BLaER1 (cell line): ENCODE measurements at regions not wholly inside any gene's neighbourhood (a gene's known extent, or its start where the extent isn't known, plus 50 kb on each side); places are given as distances from the start of the nearest gene placed in this dataset.
"Not testable (repeated sequence)": the region's sequence is repeated elsewhere in the genome, so short reads cannot be mapped to it uniquely, and the experiment has no call there.

ENCODE experiments used
- H3K27ac ChIP-seq: shearing (Covaris generic); formaldehyde crosslinking; 2 replicates; pipeline ENCODE4 v1.8.1; 2022
- H3K27me3 ChIP-seq: shearing (Covaris generic); formaldehyde crosslinking; 2 replicates; pipeline ENCODE4 v1.8.1; 2022
- H3K36me3 ChIP-seq: shearing (Covaris generic); formaldehyde crosslinking; 2 replicates; pipeline ENCODE4 v1.8.1; 2022
- H3K4me1 ChIP-seq: shearing (Covaris generic); formaldehyde crosslinking; 2 replicates; pipeline ENCODE4 v1.8.1; 2022
- H3K4me2 ChIP-seq: shearing (Covaris generic); formaldehyde crosslinking; 2 replicates; pipeline ENCODE4 v1.8.1; 2022
- H3K4me3 ChIP-seq: shearing (Covaris generic); formaldehyde crosslinking; 2 replicates; pipeline ENCODE4 v1.8.1; 2022
- H3K9ac ChIP-seq: shearing (Covaris generic); formaldehyde crosslinking; 2 replicates; pipeline ENCODE4 v1.8.1; 2022
- H3K9me3 ChIP-seq: shearing (Covaris generic); formaldehyde crosslinking; 2 replicates; pipeline ENCODE4 v1.8.1; 2022
- H4K20me1 ChIP-seq: shearing (Covaris generic); formaldehyde crosslinking; 2 replicates; pipeline ENCODE4 v1.8.1; 2022
- Cebpa-rat ChIP-seq: shearing (Covaris generic); IDR thresholded peaks from 2 replicates; pipeline ENCODE4 v1.8.1; 2022

DNA sequence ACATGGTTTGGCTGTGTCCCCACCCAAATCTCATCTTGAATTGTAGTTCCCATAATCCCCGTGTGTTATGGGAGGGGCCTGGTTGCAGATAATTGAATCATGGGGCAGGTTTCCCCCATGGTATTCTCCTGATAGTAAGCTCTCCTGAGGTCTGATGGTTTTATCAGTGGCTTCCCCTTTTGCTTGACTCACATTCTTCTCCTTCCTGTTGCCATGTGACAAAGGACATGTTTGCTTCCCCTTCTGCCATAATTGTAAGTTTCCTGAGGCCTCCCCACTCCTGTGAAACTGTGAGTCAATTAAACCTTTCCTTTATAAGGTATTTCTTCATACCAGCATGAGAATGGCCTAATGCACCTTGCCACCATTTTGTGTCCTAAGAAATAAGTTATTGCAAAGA, 415.0 kb downstream of the COL11A1 start:
- H4K20me1 ChIP-seq, result no peaks in the 10 kb centered on the region
- peaks cover 1% of the 10 kb centered on the region for H3K4me1 ChIP-seq
- no peak overlapping the region for H3K4me2 ChIP-seq
- H3K27me3 ChIP-seq, result no peaks in the 10 kb centered on the region
- H3K4me3 ChIP-seq, result no peak overlapping the region
- H3K9me3 ChIP-seq, result peaks cover 27% of the 10 kb centered on the region
- no peak overlapping the region for H3K9ac ChIP-seq
- no peak overlapping the region for H3K27ac ChIP-seq
- no peaks in the 10 kb centered on the region for H3K36me3 ChIP-seq
- TF ChIP-seq Cebpa-rat, result no peak

- H3K4me1 ChIP-seq, result peaks cover 18% of the 10 kb centered on the region
- H3K36me3 ChIP-seq, result no peaks in the 10 kb centered on the region
- TF ChIP-seq Cebpa-rat, result no peak
- H3K9me3 ChIP-seq, result peaks cover 27% of the 10 kb centered on the region
- no peaks in the 10 kb centered on the region for H3K27me3 ChIP-seq
- H3K9ac ChIP-seq, result no peak overlapping the region
- no peak overlapping the region for H3K27ac ChIP-seq
- no peak overlapping the region for H3K4me2 ChIP-seq
- no peak overlapping the region for H3K4me3 ChIP-seq
- H4K20me1 ChIP-seq, result no peaks in the 10 kb centered on the region
Observed at GRCh38 chr1:102691592-102692090, 416.7 kb downstream of the COL11A1 start.

DNA sequence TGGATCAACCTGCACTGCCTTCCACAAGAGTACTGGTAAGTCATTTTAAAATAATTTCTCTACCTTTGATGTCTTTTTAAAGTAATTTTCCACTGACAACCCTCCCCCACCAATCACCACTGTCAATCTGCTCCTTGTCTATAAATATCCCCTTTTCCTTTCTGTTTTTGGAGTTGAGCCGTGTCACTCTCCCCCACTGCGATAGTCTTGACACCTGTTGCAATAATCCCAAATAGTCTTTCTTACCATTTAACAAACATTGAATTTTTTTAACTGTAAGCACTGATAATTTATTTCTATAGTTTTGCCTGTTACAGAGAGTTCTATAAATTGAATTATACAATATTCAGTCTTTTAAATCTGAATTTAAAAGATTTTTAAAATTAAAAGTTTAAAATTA, 420.9 kb downstream of the COL11A1 start:
- Histone ChIP-seq H3K36me3 (no peaks in the 10 kb centered on the region), H3K9ac (no peak overlapping the region), H3K4me1 (peaks cover 23% of the 10 kb centered on the region), H3K4me2 (peak overlapping the region; percentile 61), H4K20me1 (no peaks in the 10 kb centered on the region), H3K27me3 (no peaks in the 10 kb centered on the region), H3K27ac (peak overlapping the region; percentile 30), H3K9me3 (peaks cover 10% of the 10 kb centered on the region; the same call in 1 of the 2 replicates), H3K4me3 (no peak overlapping the region)
- no peak for TF ChIP-seq Cebpa-rat

GRCh38 chr1:102661481-102661880, 446.8 kb downstream of the COL11A1 start:
- no peaks in the 10 kb centered on the region for H3K4me1 ChIP-seq
- H3K4me3 ChIP-seq, result no peak overlapping the region
- no peak for TF ChIP-seq Cebpa-rat
- H3K27ac ChIP-seq, result no peak overlapping the region
- H3K9ac ChIP-seq, result no peak overlapping the region
- no peaks in the 10 kb centered on the region for H4K20me1 ChIP-seq
- H3K36me3 ChIP-seq, result no peaks in the 10 kb centered on the region
- no peaks in the 10 kb centered on the region for H3K27me3 ChIP-seq
- no peak overlapping the region for H3K4me2 ChIP-seq
- peaks cover 17% of the 10 kb centered on the region for H3K9me3 ChIP-seq

DNA sequence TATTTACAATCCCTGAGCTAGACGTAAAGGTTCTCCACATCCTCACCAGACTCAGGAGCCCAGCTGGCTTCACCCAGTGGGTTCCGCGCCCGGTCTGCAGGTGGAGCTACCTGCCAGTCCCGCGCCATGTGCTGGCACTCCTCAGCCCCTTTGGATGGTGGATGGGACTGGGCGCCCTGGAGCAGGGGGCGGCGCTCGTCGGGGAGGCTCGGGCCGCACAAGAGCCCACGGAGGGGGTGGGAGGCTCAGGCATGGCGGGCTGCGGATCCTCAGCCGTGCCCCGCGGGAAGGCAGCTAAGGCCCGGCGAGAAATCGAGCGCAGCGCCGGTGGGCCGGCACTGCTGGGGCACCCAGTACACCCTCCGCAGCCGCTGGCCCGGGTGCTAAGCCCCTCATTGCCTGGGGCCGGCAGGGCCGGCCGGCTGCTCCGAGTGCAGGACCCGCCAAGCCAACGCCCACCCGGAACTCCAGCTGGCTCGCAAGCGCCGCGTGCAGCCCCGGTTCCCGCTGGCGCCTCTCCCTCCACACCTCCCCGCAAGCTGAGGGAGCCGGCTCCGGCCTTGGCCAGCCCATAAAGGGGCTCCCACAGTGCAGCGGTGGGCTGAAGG, 448.3 kb downstream of the COL11A1 start:
- not testable (repeated sequence) for H3K4me3 ChIP-seq, H3K27ac ChIP-seq, H3K4me2 ChIP-seq

DNA sequence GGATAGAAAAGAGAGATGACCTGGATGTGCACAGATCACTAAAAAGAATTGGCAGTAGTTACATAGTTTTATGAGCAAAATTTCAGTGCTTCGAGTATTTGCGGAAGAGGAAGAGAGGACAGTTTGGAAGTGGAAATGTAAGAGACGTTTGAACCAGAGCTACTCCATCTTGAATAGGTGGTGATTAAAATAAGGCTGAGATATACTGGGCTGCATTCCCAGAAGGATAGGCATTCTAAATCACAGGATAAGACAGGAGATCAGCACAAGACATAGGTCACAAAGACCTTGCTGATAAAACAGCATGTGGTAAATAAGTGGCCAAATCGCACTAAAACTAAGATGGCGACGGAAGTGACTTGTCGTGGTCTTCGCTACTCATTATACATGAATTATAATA, 453.3 kb downstream of the COL11A1 start:
- H3K4me2 ChIP-seq, result no peak overlapping the region
- no peaks in the 10 kb centered on the region for H3K27me3 ChIP-seq
- no peaks in the 10 kb centered on the region for H3K4me1 ChIP-seq
- H4K20me1 ChIP-seq, result no peaks in the 10 kb centered on the region
- no peak for TF ChIP-seq Cebpa-rat
- peaks cover 4% of the 10 kb centered on the region for H3K9me3 ChIP-seq
- H3K9ac ChIP-seq, result no peak overlapping the region
- no peaks in the 10 kb centered on the region for H3K36me3 ChIP-seq
- H3K27ac ChIP-seq, result no peak overlapping the region
- no peak overlapping the region for H3K4me3 ChIP-seq

More for the DNA sequence above, 448.3 kb downstream of the COL11A1 start:
- H3K36me3 ChIP-seq, H3K27me3 ChIP-seq, H4K20me1 ChIP-seq, H3K9ac ChIP-seq, H3K4me1 ChIP-seq: not testable (repeated sequence)
- H3K9me3 ChIP-seq, result peaks cover 17% of the 10 kb centered on the region

GRCh38 chr1:102640872-102641271, 467.4 kb downstream of the COL11A1 start:
- no peaks in the 10 kb centered on the region for H3K36me3 ChIP-seq
- no peak overlapping the region for H3K27ac ChIP-seq
- no peaks in the 10 kb centered on the region for H3K9me3 ChIP-seq
- H3K4me2 ChIP-seq, result no peak overlapping the region
- H3K27me3 ChIP-seq, result no peaks in the 10 kb centered on the region
- no peak overlapping the region for H3K4me3 ChIP-seq
- no peak overlapping the region for H3K9ac ChIP-seq
- no peaks in the 10 kb centered on the region for H3K4me1 ChIP-seq
- no peak for TF ChIP-seq Cebpa-rat
- no peaks in the 10 kb centered on the region for H4K20me1 ChIP-seq

DNA sequence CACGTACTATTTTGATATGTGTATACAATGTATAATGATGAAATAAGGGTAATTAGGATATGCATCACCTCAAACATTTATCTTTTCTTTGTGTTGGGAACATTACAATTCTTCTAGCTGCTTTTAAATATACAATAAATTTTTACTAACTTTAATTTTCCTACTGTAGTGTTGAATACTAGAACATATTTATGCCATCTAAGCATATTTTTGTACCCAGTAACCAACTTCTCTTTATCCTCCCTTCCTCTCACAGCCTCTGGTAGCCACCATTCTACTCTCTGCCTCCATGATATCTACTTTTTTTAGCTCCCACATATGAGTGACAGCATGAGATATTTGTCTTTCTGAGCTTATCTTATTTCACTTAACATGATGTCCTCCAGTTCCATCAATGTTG, 468.0 kb downstream of the COL11A1 start:
- H3K27me3 ChIP-seq, result no peaks in the 10 kb centered on the region
- no peak overlapping the region for H3K9ac ChIP-seq
- TF ChIP-seq Cebpa-rat, result no peak
- H3K4me2 ChIP-seq, result no peak overlapping the region
- no peaks in the 10 kb centered on the region for H3K9me3 ChIP-seq
- no peaks in the 10 kb centered on the region for H3K4me1 ChIP-seq
- H3K36me3 ChIP-seq, result no peaks in the 10 kb centered on the region
- H4K20me1 ChIP-seq, result no peaks in the 10 kb centered on the region
- H3K27ac ChIP-seq, result no peak overlapping the region
- no peak overlapping the region for H3K4me3 ChIP-seq

DNA sequence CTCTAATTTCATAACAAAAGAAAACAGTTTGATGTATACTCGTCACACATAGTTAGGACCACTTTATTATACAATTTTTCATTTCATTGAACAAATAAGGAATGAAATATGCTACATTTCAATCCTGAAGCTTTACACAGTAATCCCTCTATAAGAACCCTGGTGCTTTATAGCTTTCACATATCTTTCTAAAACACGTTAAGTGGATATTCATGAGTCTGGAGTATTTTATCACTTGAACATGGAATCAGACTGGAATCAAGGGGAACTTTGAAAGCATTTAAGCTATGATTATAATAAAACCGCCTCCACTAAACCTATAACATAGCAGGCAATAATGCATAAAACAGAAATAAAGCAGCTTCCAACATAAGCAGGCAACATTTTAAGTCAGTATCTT, 476.6 kb downstream of the COL11A1 start:
- H3K9me3 ChIP-seq, result no peaks in the 10 kb centered on the region
- H3K36me3 ChIP-seq, result no peaks in the 10 kb centered on the region
- H3K4me2 ChIP-seq, result no peak overlapping the region
- H3K4me3 ChIP-seq, result no peak overlapping the region
- no peaks in the 10 kb centered on the region for H3K27me3 ChIP-seq
- H3K9ac ChIP-seq, result no peak overlapping the region
- H3K27ac ChIP-seq, result no peak overlapping the region
- H3K4me1 ChIP-seq, result peaks cover 7% of the 10 kb centered on the region
- no peaks in the 10 kb centered on the region for H4K20me1 ChIP-seq
- TF ChIP-seq Cebpa-rat, result no peak

- H3K4me1 ChIP-seq, result peaks cover 5% of the 10 kb centered on the region
- H4K20me1 ChIP-seq, result no peaks in the 10 kb centered on the region
- no peaks in the 10 kb centered on the region for H3K27me3 ChIP-seq
- H3K9me3 ChIP-seq, result no peaks in the 10 kb centered on the region
- no peak overlapping the region for H3K4me3 ChIP-seq
- no peak overlapping the region for H3K9ac ChIP-seq
- H3K27ac ChIP-seq, result no peak overlapping the region
- no peak overlapping the region for H3K4me2 ChIP-seq
- H3K36me3 ChIP-seq, result no peaks in the 10 kb centered on the region
- no peak for TF ChIP-seq Cebpa-rat
Observed at GRCh38 chr1:102630041-102630440, 478.3 kb downstream of the COL11A1 start.

GRCh38 chr1:102628109-102628613, 480.2 kb downstream of the COL11A1 start:
- H3K4me1 ChIP-seq, result no peaks in the 10 kb centered on the region
- no peak overlapping the region for H3K27ac ChIP-seq
- no peaks in the 10 kb centered on the region for H3K27me3 ChIP-seq
- H3K9me3 ChIP-seq, result no peaks in the 10 kb centered on the region
- H3K4me2 ChIP-seq, result no peak overlapping the region
- H3K36me3 ChIP-seq, result no peaks in the 10 kb centered on the region
- no peak overlapping the region for H3K4me3 ChIP-seq
- no peak overlapping the region for H3K9ac ChIP-seq
- no peaks in the 10 kb centered on the region for H4K20me1 ChIP-seq
- no peak for TF ChIP-seq Cebpa-rat
